ENCODE measurements at regions not wholly inside any gene's neighbourhood (a gene's known extent, or its start where the extent isn't known, plus 50 kb on each side); places are given as distances from the start of the nearest gene placed in this dataset.

DNA sequence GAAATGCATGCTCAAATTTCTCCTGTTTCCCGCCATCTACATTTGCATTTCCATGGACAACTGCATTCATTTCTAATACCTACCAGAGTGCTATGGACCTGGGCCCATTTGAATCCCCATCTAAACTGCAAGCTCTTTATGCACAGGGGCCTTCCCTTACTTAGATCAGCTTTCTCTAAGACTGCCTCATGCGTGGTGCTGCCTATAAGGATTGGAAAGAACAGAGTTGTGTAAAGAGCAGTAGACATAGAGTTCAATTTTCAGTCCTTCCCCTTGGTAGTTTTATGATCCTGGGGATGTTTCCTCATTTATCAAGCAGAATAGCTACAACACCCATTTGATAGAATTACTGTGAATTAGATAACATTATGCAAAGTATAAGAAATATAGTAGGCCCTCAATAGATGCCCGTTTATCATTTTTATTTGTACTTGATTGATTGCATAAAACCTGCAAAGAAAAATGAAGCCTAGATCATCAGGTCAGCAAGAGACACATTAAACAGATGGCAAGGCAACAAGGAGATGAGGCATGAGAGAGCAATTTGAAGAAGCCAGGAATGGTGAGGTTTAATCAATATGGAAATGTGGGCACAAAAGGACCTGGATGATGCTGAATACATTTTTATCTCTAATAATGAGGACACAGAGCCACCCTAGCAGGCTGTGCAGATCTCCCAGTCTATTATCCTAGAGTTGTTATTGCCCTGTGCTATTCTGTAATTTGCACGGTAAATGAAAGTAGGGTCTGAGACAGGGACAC, 359.7 kb downstream of the FAM181B start:
- FAIRE-seq (no peak), DNase-seq (ENCODE audit: low read depth) (no peak)
- no peak for TF ChIP-seq CTCF (IDR thresholded peaks at IDR 0.05; ENCODE audit: insufficient read depth, low read length, severe bottlenecking)
- Histone ChIP-seq H3K36me3 (ENCODE audit: control insufficient read depth, insufficient read depth, low read length) (no peaks in the 10 kb centered on the region), H3K27me3 (ENCODE audit: control insufficient read depth, insufficient read depth, low read length) (no peaks in the 10 kb centered on the region), H3K4me3 (ENCODE audit: low read depth, low read length) (no peak overlapping the region)

GRCh38 chr11:82365351-82365750, 368.3 kb downstream of the FAM181B start:
- H3K27me3 ChIP-seq (ENCODE audit: control insufficient read depth, insufficient read depth, low read length), result no peaks in the 10 kb centered on the region
- TF ChIP-seq CTCF (IDR thresholded peaks at IDR 0.05; ENCODE audit: insufficient read depth, low read length, severe bottlenecking), result no peak
- DNase-seq (ENCODE audit: low read depth) (no peak), FAIRE-seq (no peak)
- H3K36me3 ChIP-seq (ENCODE audit: control insufficient read depth, insufficient read depth, low read length), result no peaks in the 10 kb centered on the region
- no peak overlapping the region for H3K4me3 ChIP-seq (ENCODE audit: low read depth, low read length)

DNA sequence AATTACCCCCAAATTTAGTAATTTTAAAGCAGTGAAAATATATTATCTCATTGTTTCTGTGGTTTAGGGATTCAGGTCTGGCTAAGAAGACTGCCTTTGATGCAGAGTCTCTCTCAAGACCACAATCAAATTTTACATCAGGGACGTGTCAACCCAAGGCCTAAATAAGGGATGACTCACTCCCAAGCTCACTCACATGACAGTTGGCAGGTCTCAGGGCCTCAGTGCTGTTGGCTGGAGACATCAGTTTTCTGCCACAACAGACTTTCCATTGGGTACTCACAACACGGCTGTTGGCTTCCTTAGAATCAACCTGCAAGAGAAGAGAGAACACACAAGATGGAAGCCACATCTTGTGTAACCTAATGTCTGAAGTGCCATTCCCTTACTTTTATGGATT, 377.3 kb downstream of the FAM181B start:
- no peaks in the 10 kb centered on the region for H3K27me3 ChIP-seq (ENCODE audit: control insufficient read depth, insufficient read depth, low read length)
- no peak overlapping the region for H3K4me3 ChIP-seq (ENCODE audit: low read depth, low read length)
- DNase-seq (ENCODE audit: low read depth), result no peak
- no peaks in the 10 kb centered on the region for H3K36me3 ChIP-seq (ENCODE audit: control insufficient read depth, insufficient read depth, low read length)
- TF ChIP-seq CTCF (IDR thresholded peaks at IDR 0.05; ENCODE audit: insufficient read depth, low read length, severe bottlenecking), result no peak
- FAIRE-seq, result no peak

DNA sequence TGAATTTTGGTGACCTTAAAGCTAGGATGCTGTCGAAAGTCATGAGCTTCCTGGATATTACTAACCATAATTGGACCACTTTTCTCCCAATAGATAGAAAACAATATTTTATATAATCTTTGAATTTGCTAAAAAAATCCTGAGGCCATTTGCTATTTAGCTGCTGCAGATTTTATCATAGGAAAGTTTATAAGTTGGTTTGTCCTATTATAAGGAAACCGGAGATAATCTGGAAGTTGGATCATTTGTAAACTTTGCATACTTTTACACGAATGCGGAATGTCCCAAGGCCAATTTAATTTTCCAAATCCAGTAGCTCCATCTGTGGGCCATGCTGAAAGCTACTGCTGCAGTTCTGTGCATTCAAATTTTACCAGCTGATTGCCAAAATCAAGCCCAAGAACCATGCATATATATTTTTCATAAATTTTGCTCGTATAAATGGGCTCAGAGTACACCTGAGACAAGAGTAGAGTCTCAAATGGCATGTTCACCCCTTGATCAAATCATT, 378.3 kb downstream of the FAM181B start:
- no peak for FAIRE-seq

GRCh38 chr11:82326853-82327252, 406.8 kb downstream of the FAM181B start:
- H3K4me3 ChIP-seq (ENCODE audit: low read depth, low read length), result no peak overlapping the region
- DNase-seq (ENCODE audit: low read depth), result no peak
- no peaks in the 10 kb centered on the region for H3K27me3 ChIP-seq (ENCODE audit: control insufficient read depth, insufficient read depth, low read length)
- no peaks in the 10 kb centered on the region for H3K36me3 ChIP-seq (ENCODE audit: control insufficient read depth, insufficient read depth, low read length)
- no peak for FAIRE-seq
- no peak for TF ChIP-seq CTCF (IDR thresholded peaks at IDR 0.05; ENCODE audit: insufficient read depth, low read length, severe bottlenecking)

More for the DNA sequence above, 378.3 kb downstream of the FAM181B start:
- no peaks in the 10 kb centered on the region for H3K27me3 ChIP-seq (ENCODE audit: control insufficient read depth, insufficient read depth, low read length)
- H3K36me3 ChIP-seq (ENCODE audit: control insufficient read depth, insufficient read depth, low read length), result no peaks in the 10 kb centered on the region
- TF ChIP-seq CTCF (IDR thresholded peaks at IDR 0.05; ENCODE audit: insufficient read depth, low read length, severe bottlenecking), result no peak
- no peak for DNase-seq (ENCODE audit: low read depth)
- H3K4me3 ChIP-seq (ENCODE audit: low read depth, low read length), result no peak overlapping the region

GRCh38 chr11:82321206-82321605, 412.5 kb downstream of the FAM181B start:
- TF ChIP-seq CTCF (IDR thresholded peaks at IDR 0.05; ENCODE audit: insufficient read depth, low read length, severe bottlenecking), result no peak
- no peak for FAIRE-seq
- DNase-seq (ENCODE audit: low read depth), result no peak
- Histone ChIP-seq H3K27me3 (ENCODE audit: control insufficient read depth, insufficient read depth, low read length) (no peaks in the 10 kb centered on the region), H3K4me3 (ENCODE audit: low read depth, low read length) (no peak overlapping the region), H3K36me3 (ENCODE audit: control insufficient read depth, insufficient read depth, low read length) (no peaks in the 10 kb centered on the region)
